Limb (tissue), 2 donors: ENCODE measurements at regions not wholly inside any gene's neighbourhood (a gene's known extent, or its start where the extent isn't known, plus 50 kb on each side); places are given as distances from the start of the nearest gene placed in this dataset.

Experiments used
- DNase-seq, 2 donors: peaks; one replicate each; pipeline ENCODE4 v3.0.0-alpha.2; 2016; ENCODE audit errors: extremely low spot score in 2 of 2

- DNase-seq, result no peak
These were observed 976.9 kb downstream of the NLGN4Y start for GRCh38 chrY:15501181-15501580.

DNA sequence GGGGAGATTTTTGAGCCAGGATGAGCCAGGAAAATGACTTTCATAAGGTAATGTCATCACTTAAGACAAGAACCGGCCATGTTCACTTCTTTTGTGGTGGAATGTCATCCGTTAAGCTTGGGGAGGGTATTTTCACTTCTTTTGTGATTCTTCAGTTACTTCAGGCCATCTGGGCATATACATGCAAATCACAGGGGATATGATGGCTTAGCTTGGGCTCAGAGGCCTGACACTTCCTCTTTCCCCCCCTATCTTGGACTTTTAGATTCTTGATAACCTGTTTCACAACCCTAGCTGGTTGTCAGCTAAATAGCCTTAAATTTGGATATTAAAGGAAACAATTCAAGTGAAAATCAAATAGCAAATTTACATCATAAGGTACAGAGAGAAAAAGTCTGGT is 986.0 kb downstream of the NLGN4Y start:
- DNase-seq, result no peak

DNA sequence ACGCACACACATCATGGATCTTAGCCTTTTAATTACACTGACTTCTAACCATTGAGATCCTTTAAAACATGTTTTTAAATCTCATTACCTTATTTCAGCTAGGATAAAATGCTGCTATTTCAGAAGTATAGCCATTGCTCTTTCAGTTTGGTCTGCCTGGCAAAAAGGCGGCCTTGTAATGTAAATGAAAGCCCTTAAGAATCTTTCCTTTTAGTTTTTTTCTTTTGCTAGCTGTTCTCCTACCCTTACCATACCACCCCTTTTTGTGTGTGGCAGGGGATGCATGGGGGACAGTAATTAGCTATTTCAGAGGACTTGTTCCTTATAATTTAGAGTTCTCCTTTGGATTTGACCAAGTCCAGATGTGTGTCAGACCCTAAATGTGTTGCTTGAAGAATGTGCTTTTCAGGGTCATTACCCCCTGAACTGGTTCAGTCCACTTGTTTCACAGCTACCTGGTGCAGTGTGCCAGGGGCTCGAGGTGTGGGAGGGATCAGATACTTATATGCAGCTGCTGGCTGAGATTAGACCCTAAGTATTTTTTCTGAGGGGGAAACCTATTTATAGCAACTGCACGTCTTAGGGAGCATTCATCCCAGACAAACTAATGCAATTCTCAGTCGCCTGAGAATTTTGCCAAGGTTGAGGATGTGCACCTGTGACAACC is 986.8 kb downstream of the NLGN4Y start:
- no peak for DNase-seq

- DNase-seq, result no peak
These were observed 1010.8 kb downstream of the NLGN4Y start for GRCh38 chrY:15535131-15535530.

DNA sequence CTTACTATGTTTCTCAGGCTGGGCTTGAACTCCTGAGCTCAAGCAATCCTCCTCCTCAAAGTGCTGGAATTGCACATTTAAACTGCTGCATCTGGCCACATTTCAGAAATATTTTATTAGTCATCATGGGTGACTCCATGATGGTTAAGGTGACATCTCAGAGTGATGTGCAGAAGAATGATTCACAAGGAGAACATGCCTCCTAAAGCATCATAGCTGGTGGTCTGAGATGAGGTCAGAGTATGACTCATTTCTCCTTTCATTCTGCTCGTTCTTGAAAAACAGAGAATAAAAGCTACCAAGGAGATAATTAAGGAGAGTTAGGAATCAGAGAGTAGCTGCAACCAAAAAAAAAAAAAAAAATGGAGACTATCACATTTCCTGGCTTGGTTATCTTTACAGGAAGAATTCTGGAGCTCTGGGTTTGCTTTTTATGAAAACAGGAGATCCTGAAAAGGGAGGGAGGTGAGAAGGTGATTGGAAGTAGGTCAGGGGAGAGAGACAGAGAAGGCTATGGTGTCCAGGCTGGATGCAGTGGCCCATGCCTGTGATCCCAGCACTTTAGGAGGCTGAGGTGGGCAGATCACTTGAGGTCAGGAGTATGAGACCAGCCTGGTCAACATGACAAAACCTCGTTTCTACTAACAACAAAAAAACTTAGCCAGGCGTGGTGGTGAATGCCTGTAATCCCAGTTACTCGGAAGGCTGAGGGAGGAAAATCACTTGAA is 1011.6 kb downstream of the NLGN4Y start:
- DNase-seq, result no peak

GRCh38 chrY:15540516-15540915 is 1016.2 kb downstream of the NLGN4Y start:
- DNase-seq, result no peak

- DNase-seq, result no peak
These were observed 1021.9 kb downstream of the NLGN4Y start for GRCh38 chrY:15546177-15546754.

DNA sequence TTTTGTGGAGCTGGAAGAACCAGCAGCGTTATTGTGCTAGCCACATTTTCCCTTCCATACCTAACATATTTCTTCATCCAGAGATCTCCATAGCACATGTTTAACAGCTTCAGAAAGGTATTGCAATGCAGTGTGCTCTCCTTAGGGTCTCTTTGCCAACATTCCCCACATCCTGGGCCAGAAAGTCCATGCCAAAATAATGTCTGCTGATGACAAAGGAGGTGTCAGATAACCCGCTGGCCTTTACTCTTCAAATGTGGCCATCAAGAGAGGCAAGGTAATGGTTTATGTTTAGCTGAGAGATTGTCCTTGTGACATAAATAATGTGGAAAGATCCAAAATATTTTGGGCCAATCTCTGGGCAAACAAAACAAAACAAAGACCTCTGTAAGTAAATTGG is 1027.7 kb downstream of the NLGN4Y start:
- no peak for DNase-seq

GRCh38 chrY:15554991-15555390 is 1030.7 kb downstream of the NLGN4Y start:
- DNase-seq, result no peak

- no peak for DNase-seq
These were observed 1034.8 kb downstream of the NLGN4Y start for GRCh38 chrY:15559169-15559568.

- DNase-seq, result no peak
These were observed 1036.5 kb downstream of the NLGN4Y start for GRCh38 chrY:15560840-15561239.

DNA sequence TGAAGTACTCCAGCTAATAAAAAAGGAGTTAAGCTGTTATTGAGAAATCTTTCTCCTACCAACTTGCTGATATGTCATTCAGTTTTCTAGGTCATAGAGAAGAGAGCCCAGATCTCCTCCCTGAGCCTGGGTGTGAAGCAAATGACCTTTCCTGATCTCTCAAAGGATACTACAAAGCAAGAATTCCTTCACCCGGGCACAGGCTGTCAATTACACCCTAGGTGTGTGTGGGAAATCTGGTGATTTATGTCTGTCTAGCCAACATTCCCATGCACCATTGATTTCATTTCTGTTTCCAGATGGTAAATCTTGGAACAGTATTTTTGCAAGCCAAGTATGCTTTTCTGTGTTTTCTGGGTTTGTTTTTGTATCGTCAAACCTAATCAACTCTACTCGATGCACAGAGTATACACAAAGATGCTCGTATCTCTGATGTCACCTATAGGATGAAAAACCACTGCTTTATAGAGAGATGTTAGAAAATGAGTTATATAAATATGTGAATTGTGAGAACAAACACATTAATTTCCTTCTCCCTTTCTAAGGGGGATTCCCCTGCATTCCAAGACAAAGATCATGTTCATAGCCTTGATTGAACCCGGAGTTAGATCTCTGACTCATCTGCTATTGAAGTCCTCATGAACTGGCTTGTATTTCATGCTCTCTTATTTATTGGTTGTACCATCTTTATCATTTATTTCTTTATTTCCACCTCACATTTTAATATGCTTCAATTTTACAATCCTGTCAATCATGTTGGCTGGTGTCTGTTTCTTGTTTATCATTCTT is 1037.4 kb downstream of the NLGN4Y start:
- DNase-seq, result no peak

- peak in 1 of 2 donors; percentile 13 for DNase-seq
These were observed 1053.6 kb downstream of the NLGN4Y start for GRCh38 chrY:15577886-15578285.

DNA sequence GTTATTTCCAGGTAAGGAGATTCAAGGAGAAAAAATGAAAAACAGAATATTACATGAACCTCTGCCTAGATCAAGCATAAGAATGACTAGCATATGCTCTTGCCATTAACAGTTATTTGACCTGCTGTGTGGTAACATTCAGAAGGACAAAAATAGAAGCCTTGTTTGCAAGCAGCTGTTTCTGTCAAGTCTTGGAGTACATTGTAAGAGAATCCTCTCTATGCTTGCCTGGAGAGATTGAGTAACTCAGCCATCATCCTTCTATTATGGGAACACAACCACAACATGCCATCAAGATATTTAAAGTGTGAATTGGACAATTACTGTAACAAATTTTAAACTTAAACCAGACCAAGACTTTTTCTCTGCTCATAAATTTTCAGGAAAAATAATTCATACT is 1054.4 kb downstream of the NLGN4Y start:
- DNase-seq, result peak in 1 of 2 donors; percentile 8

DNA sequence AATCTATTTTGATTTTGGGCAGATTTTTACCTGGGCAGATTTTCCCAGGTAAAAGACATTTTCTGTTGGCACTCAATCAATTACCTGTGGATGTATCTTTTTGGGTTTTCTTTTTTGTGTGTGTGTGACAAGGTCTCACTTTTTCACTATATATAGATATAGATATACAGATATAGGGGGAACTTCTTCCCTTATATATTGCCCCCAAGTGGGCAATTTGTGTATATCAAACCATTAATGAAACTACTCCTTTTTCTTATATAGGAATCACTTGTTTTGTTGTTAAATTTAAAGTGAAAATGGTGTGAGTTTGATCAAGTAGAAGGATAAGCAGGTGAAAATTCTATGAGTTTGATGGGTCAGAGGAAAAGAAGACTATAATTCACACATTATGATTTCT is 1054.9 kb downstream of the NLGN4Y start:
- DNase-seq, result no peak

GRCh38 chrY:15583111-15583510 is 1058.8 kb downstream of the NLGN4Y start:
- DNase-seq, result no peak

DNA sequence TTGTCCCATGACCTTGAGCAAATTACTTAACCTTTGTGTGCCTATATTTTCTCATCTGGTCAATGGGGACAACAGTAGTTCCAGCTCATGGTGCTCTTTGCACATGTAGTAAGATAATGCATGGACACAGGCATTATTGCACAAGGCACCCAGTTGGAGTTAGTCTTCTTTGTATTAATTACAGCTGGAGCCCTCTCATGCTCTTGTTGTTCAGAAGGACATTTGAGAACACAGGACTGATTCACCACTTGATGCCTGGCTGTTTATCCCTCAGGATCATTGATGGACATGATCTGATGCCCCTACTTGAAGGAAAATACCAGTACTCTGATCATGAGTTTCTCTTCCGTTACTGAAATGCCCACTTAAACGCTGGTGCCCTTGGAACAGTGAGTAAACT is 1068.6 kb downstream of the NLGN4Y start:
- DNase-seq, result no peak

DNA sequence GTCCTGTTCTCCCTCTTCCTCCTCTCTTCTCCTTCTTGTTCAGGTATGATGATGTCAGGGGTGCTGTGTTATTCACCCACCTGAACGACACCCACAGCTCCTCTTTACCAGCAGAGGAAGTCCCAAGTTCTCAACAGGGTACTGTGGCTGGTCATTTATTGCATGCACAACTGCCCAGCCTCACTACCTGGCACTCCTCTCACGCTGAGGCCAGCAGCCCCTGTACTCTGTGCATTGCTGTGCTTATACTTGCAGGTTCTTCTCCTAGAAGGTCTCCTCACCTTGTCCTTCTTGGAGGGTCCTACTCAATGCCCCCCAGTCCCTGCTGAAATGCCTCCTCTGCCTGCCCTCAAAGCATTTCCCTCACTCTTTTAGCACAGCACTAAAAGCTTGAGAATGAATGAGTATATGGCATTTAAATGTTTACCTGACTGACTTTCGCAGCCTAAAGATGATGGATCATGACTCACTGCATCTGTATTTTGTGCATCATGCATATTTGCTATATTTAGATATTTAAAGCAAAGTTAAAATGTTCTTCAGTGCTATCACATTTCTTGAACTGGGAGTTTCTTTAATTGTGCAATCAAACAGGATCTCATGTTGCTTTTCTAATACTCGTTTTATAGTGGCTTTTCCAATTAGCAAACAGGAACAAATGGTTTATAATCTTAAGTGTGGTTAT is 1069.3 kb downstream of the NLGN4Y start:
- DNase-seq, result no peak

GRCh38 chrY:15594179-15594578 is 1069.8 kb downstream of the NLGN4Y start:
- no peak for DNase-seq

GRCh38 chrY:15600565-15600964 is 1076.2 kb downstream of the NLGN4Y start:
- no peak for DNase-seq

DNA sequence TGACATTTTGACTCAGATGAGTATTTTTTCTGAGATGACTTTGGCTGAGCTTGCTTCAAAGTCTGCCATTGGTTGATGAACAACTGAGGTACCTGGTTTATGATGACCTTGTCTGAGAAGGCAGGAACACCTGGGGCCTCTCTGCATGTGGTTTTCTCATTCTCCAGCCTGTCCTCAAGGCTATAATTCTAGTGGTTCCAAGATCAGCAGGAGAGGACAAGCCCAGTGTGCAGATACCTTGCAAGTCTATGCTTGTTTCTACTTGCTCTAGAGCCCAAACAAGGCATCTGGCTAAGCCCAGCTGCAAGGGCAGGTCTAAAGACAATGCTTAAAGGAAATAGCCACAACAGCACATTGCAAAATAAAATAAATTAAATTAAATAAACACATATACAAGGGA is 1100.0 kb downstream of the NLGN4Y start:
- no peak for DNase-seq

- no peak for DNase-seq
These were observed 1100.6 kb downstream of the NLGN4Y start for GRCh38 chrY:15624928-15625327.
